ENCODE measurements at regions not wholly inside any gene's neighbourhood (a gene's known extent, or its start where the extent isn't known, plus 50 kb on each side); places are given as distances from the start of the nearest gene placed in this dataset.

GRCh38 chr6:23040899-23041298 lies 471.5 kb downstream of the HDGFL1 start:
- TF ChIP-seq, protein P1, sequence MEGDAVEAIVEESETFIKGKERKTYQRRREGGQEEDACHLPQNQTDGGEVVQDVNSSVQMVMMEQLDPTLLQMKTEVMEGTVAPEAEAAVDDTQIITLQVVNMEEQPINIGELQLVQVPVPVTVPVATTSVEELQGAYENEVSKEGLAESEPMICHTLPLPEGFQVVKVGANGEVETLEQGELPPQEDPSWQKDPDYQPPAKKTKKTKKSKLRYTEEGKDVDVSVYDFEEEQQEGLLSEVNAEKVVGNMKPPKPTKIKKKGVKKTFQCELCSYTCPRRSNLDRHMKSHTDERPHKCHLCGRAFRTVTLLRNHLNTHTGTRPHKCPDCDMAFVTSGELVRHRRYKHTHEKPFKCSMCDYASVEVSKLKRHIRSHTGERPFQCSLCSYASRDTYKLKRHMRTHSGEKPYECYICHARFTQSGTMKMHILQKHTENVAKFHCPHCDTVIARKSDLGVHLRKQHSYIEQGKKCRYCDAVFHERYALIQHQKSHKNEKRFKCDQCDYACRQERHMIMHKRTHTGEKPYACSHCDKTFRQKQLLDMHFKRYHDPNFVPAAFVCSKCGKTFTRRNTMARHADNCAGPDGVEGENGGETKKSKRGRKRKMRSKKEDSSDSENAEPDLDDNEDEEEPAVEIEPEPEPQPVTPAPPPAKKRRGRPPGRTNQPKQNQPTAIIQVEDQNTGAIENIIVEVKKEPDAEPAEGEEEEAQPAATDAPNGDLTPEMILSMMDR (IDR thresholded peaks at IDR 0.05; ENCODE audit: poor library complexity, severe bottlenecking), result no peak
- TF ChIP-seq EZH2 (IDR thresholded peaks at IDR 0.05; ENCODE audit: borderline replicate concordance, insufficient read depth, low read length, poor library complexity, severe bottlenecking) (no peak), POLR2AphosphoS5 (IDR thresholded peaks at IDR 0.05) (peak; percentile 77), RAD21 (conservative IDR thresholded peaks at IDR 0.05) (no peak), SMC3 (conservative IDR thresholded peaks at IDR 0.05; ENCODE audit: poor library complexity) (no peak), EP300 (conservative IDR thresholded peaks at IDR 0.05; ENCODE audit: poor library complexity, severe bottlenecking) (peak; percentile 84)

Data from neural cell (in vitro differentiated cells).